Upper lobe of left lung (tissue), 6 donors: ENCODE measurements at regions not wholly inside any gene's neighbourhood (a gene's known extent, or its start where the extent isn't known, plus 50 kb on each side); places are given as distances from the start of the nearest gene placed in this dataset.
"Not testable (repeated sequence)": the region's sequence is repeated elsewhere in the genome, so short reads cannot be mapped to it uniquely, and the experiment has no call there.

ENCODE experiments used
- ATAC-seq, 2 donors: fragments of 200-7000 bp; cut with Tn5 transposase; one replicate each; pipeline ENCODE4 v1.9.1; 2022; ENCODE audit warnings: mild to moderate bottlenecking in 2 of 2, moderate library complexity in 2 of 2; ENCODE audit not compliant: low FRiP score in 2 of 2
- DNase-seq, 2 donors: peaks; one replicate each; pipeline ENCODE4 v3.0.0-alpha.2; 2019 to 2020
- H3K27ac ChIP-seq, 4 donors: fragments of 200-600 bp; sonication (generic); one replicate each; pipeline ENCODE4 v1.5.1; 2016 to 2019
- H3K27me3 ChIP-seq, 4 donors: fragments of 200-600 bp; sonication (generic); one replicate each; pipeline ENCODE4 v1.5.1; 2017 to 2019
- H3K36me3 ChIP-seq, 4 donors: fragments of 200-600 bp; sonication (generic); one replicate each; pipeline ENCODE4 v1.5.1; 2016 to 2019
- H3K4me1 ChIP-seq, 4 donors: fragments of 200-600 bp; sonication (generic); one replicate each; pipeline ENCODE4 v1.5.1; 2018 to 2019
- H3K4me3 ChIP-seq, 4 donors: fragments of 200-600 bp; sonication (generic); one replicate each; pipeline ENCODE4 v1.5.1; 2017 to 2019; ENCODE audit warnings: mild to moderate bottlenecking in 2 of 4, moderate library complexity in 1 of 4
- H3K9me3 ChIP-seq, 4 donors: fragments of 200-600 bp; sonication (generic); one replicate each; pipeline ENCODE4 v1.5.1; 2018 to 2019
- CTCF ChIP-seq, 6 experiments: fragments of 450-650 bp in 4 of 6; fragments of 200-600 bp in 2 of 6; sonication (generic) in 2 of 6; IDR thresholded peaks; one replicate each; pipeline ENCODE4 v1.5.1; 2016 to 2019; ENCODE audit warnings: antibody characterized with exemption in 6 of 6
- EP300 ChIP-seq, 4 donors: sonication (generic); formaldehyde crosslinking; IDR thresholded peaks; one replicate each; pipeline ENCODE4 v1.5.1; 2017; ENCODE audit warnings: antibody characterized with exemption in 4 of 4, control low read depth in 2 of 4
- POLR2A ChIP-seq, 4 donors: fragments of 450-650 bp; IDR thresholded peaks; one replicate each; pipeline ENCODE4 v1.5.1; 2016 to 2017; ENCODE audit warnings: antibody characterized with exemption in 4 of 4, mild to moderate bottlenecking in 2 of 4
- POLR2AphosphoS5 ChIP-seq, 2 donors: sonication (generic); formaldehyde crosslinking; IDR thresholded peaks; one replicate each; pipeline ENCODE4 v1.5.1; 2017; ENCODE audit warnings: antibody characterized with exemption in 2 of 2
- WGBS, 2 donors: methylation state at CpG; one replicate each; pipeline ENCODE4 v1.1.5; 2017 to 2018; 5-methylcytosine and 5-hydroxymethylcytosine counted together
- donor health status: DM: no; HTN: no; CAD: no; lungs with moderate emphysema.
- donor health status: DM: no; HTN: yes; CAD: no; lungs with severe emphysema.

GRCh38 chr22:11307998-11308397 lies 4220.0 kb upstream of the OR11H1 start:
- peak in 1 of 2 donors; percentile 84 for DNase-seq
- no peaks in the 10 kb centered on the region for H3K4me1 ChIP-seq
- WGBS, 2 donors, result 82% methylated on average over 15 to 16 of the region's 16 CpGs
- no peak overlapping the region for H3K4me3 ChIP-seq
- H3K27ac ChIP-seq, result no peak overlapping the region
- TF ChIP-seq POLR2A (IDR thresholded peaks at IDR 0.05) (no peak), EP300 (IDR thresholded peaks at IDR 0.05) (no peak), POLR2AphosphoS5 (IDR thresholded peaks at IDR 0.05) (no peak)
- H3K27me3 ChIP-seq, result no peaks in the 10 kb centered on the region
- peaks cover 0 to 52% (median 17%) of the 10 kb centered on the region in 4 donors for H3K9me3 ChIP-seq
- H3K36me3 ChIP-seq, result no peaks in the 10 kb centered on the region
- ATAC-seq, result no peak

- not testable (repeated sequence) for H3K27ac ChIP-seq, H3K4me3 ChIP-seq, ATAC-seq, H3K36me3 ChIP-seq, DNase-seq, H3K27me3 ChIP-seq, H3K4me1 ChIP-seq
- H3K9me3 ChIP-seq, result peaks cover 0 to 58% (median 19%) of the 10 kb centered on the region in 4 donors
- 59 to 68% methylated on average over 4 of the region's 4 CpGs for WGBS, 2 donors
Observed at GRCh38 chr22:11309777-11310176, 4218.2 kb upstream of the OR11H1 start.

GRCh38 chr22:11310647-11311046 lies 4217.3 kb upstream of the OR11H1 start:
- ATAC-seq, H3K27me3 ChIP-seq, H3K27ac ChIP-seq, DNase-seq, H3K4me1 ChIP-seq, H3K4me3 ChIP-seq, H3K36me3 ChIP-seq: not testable (repeated sequence)
- H3K9me3 ChIP-seq, result peaks cover 0 to 53% (median 18%) of the 10 kb centered on the region in 4 donors
- WGBS, 2 donors, result 38 to 51% methylated on average over 3 of the region's 3 CpGs

- not testable (repeated sequence) for ATAC-seq, H3K27ac ChIP-seq, H3K4me3 ChIP-seq, H3K27me3 ChIP-seq, H3K36me3 ChIP-seq, H3K4me1 ChIP-seq
- WGBS, 2 donors, result 53 to 62% methylated on average over 6 to 7 of the region's 7 CpGs
- peaks cover 0 to 39% (median 8%) of the 10 kb centered on the region in 4 donors for H3K9me3 ChIP-seq
- DNase-seq, result peak in 1 of 2 donors; percentile 1
Observed at GRCh38 chr22:11312640-11313039, 4215.4 kb upstream of the OR11H1 start.

- H3K27ac ChIP-seq, H3K27me3 ChIP-seq, ATAC-seq, H3K4me1 ChIP-seq, H3K36me3 ChIP-seq, H3K4me3 ChIP-seq: not testable (repeated sequence)
- DNase-seq, result peak in 1 of 2 donors; percentile 5
- WGBS, 2 donors, result 43 to 53% methylated on average over 3 to 5 of the region's 5 CpGs
- peaks cover 0 to 34% (median 7%) of the 10 kb centered on the region in 4 donors for H3K9me3 ChIP-seq
Observed at GRCh38 chr22:11313040-11313759, 4214.8 kb upstream of the OR11H1 start.

- ATAC-seq, H3K27ac ChIP-seq, H3K4me1 ChIP-seq, H3K27me3 ChIP-seq, H3K4me3 ChIP-seq, H3K36me3 ChIP-seq: not testable (repeated sequence)
- DNase-seq, result peak in 1 of 2 donors; percentile 70
- 73 to 79% methylated on average over 18 of the region's 18 CpGs for WGBS, 2 donors
- peaks cover 0 to 11% (median 0%) of the 10 kb centered on the region in 4 donors for H3K9me3 ChIP-seq
Observed at GRCh38 chr22:11318633-11319032, 4209.4 kb upstream of the OR11H1 start.

GRCh38 chr22:11324439-11325037 lies 4203.5 kb upstream of the OR11H1 start:
- ATAC-seq, H3K4me3 ChIP-seq, H3K4me1 ChIP-seq, H3K36me3 ChIP-seq, H3K27ac ChIP-seq, DNase-seq, H3K27me3 ChIP-seq: not testable (repeated sequence)
- H3K9me3 ChIP-seq, result peaks cover 0 to 10% (median 2%) of the 10 kb centered on the region in 4 donors
- WGBS, 2 donors, result 69 to 75% methylated on average over 15 of the region's 15 CpGs

GRCh38 chr22:11325767-11326166 lies 4202.2 kb upstream of the OR11H1 start:
- no peak for ATAC-seq
- WGBS, 2 donors, result 56 to 62% methylated on average over 4 of the region's 4 CpGs
- Histone ChIP-seq H3K27ac (no peak overlapping the region), H3K36me3 (no peaks in the 10 kb centered on the region), H3K27me3 (no peaks in the 10 kb centered on the region), H3K4me3 (no peak overlapping the region), H3K9me3 (peaks cover 0 to 16% (median 7%) of the 10 kb centered on the region in 4 donors), H3K4me1 (no peaks in the 10 kb centered on the region)
- no peak for TF ChIP-seq CTCF (IDR thresholded peaks at IDR 0.05)
- no peak for TF ChIP-seq POLR2AphosphoS5 (IDR thresholded peaks at IDR 0.05)
- no peak for TF ChIP-seq EP300 (IDR thresholded peaks at IDR 0.05)
- no peak for TF ChIP-seq POLR2A (IDR thresholded peaks at IDR 0.05)
- DNase-seq, result no peak

GRCh38 chr22:11341387-11342068 lies 4186.5 kb upstream of the OR11H1 start:
- not testable (repeated sequence) for ATAC-seq
- H3K9me3 ChIP-seq, result peaks cover 0 to 16% (median 8%) of the 10 kb centered on the region in 4 donors

GRCh38 chr22:11351181-11351580 lies 4176.8 kb upstream of the OR11H1 start:
- not testable (repeated sequence) for H3K36me3 ChIP-seq, H3K4me1 ChIP-seq, ATAC-seq, H3K4me3 ChIP-seq, H3K27ac ChIP-seq, DNase-seq, H3K27me3 ChIP-seq
- peaks cover 0 to 17% (median 1%) of the 10 kb centered on the region in 4 donors for H3K9me3 ChIP-seq
- whole genome bisulfite sequencing, 2 donors, result 53 to 60% methylated on average over 1 of the region's 1 CpG

More at GRCh38 chr22:11341387-11342068, 4186.5 kb upstream of the OR11H1 start:
- H3K27ac ChIP-seq, H3K4me1 ChIP-seq, H3K36me3 ChIP-seq, H3K27me3 ChIP-seq, H3K4me3 ChIP-seq: not testable (repeated sequence)
- peak in 1 of 2 donors; percentile 21 for DNase-seq
- 43 to 63% methylated on average over 6 of the region's 6 CpGs for WGBS, 2 donors

- H3K4me1 ChIP-seq, H3K4me3 ChIP-seq, H3K27ac ChIP-seq, DNase-seq, H3K36me3 ChIP-seq, ATAC-seq, H3K27me3 ChIP-seq: not testable (repeated sequence)
- H3K9me3 ChIP-seq, result peaks cover 0 to 17% (median 1%) of the 10 kb centered on the region in 4 donors
- WGBS, 2 donors, result 54 to 56% methylated on average over 3 of the region's 3 CpGs
Observed at GRCh38 chr22:11352287-11352686, 4175.7 kb upstream of the OR11H1 start.
